ENCODE measurements at regions not wholly inside any gene's neighbourhood (a gene's known extent, or its start where the extent isn't known, plus 50 kb on each side); places are given as distances from the start of the nearest gene placed in this dataset.

GRCh38 chr5:128838623-128839022 lies 126.7 kb upstream of the SLC27A6 start:
- TF ChIP-seq POLR2AphosphoS5 (IDR thresholded peaks at IDR 0.05) (no peak), POLR2A (IDR thresholded peaks at IDR 0.05) (no peak), EP300 (IDR thresholded peaks at IDR 0.05) (no peak), CTCF (IDR thresholded peaks at IDR 0.05) (no peak)
- no peak for DNase-seq
- no peaks in the 10 kb centered on the region for H3K36me3 ChIP-seq
- intact Hi-C loops (cut with DNase I) = no loop called here
- H3K9me3 ChIP-seq = no peaks in the 10 kb centered on the region
- H3K4me1 ChIP-seq = no peaks in the 10 kb centered on the region
- H3K27me3 ChIP-seq = no peaks in the 10 kb centered on the region
- no peak overlapping the region for H3K27ac ChIP-seq
- H3K4me3 ChIP-seq = no peak overlapping the region

- Histone ChIP-seq H3K4me3 (no peak overlapping the region), H3K27ac (no peak overlapping the region), H3K9me3 (no peaks in the 10 kb centered on the region), H3K27me3 (no peaks in the 10 kb centered on the region), H3K4me1 (no peaks in the 10 kb centered on the region), H3K36me3 (no peaks in the 10 kb centered on the region)
- intact Hi-C loops (cut with DNase I) = loop anchor here (2.0 kb wide), 1 partner anchor 627 kb away; no protein-coding TSS in a partner anchor
- DNase-seq = no peak
- TF ChIP-seq POLR2AphosphoS5 (IDR thresholded peaks at IDR 0.05) (no peak), CTCF (IDR thresholded peaks at IDR 0.05) (no peak), POLR2A (IDR thresholded peaks at IDR 0.05) (no peak), EP300 (IDR thresholded peaks at IDR 0.05) (no peak)
These were observed 123.0 kb upstream of the SLC27A6 start for GRCh38 chr5:128842241-128842640.

- H3K36me3 ChIP-seq = no peaks in the 10 kb centered on the region
- intact Hi-C loops (cut with DNase I) = no loop called here
- no peak for DNase-seq
These were observed 120.8 kb upstream of the SLC27A6 start for GRCh38 chr5:128844354-128844923.

GRCh38 chr5:128850049-128850448 lies 115.2 kb upstream of the SLC27A6 start:
- TF ChIP-seq POLR2AphosphoS5 (IDR thresholded peaks at IDR 0.05) (no peak), POLR2A (IDR thresholded peaks at IDR 0.05) (no peak), EP300 (IDR thresholded peaks at IDR 0.05) (no peak), CTCF (IDR thresholded peaks at IDR 0.05) (no peak)
- no peaks in the 10 kb centered on the region for H3K4me1 ChIP-seq

More at GRCh38 chr5:128844354-128844923, 120.8 kb upstream of the SLC27A6 start:
- H3K27ac ChIP-seq = no peak overlapping the region
- H3K4me3 ChIP-seq = no peak overlapping the region
- TF ChIP-seq POLR2A (IDR thresholded peaks at IDR 0.05) = no peak
- peak in 1 of 4 experiments; percentile 22 for TF ChIP-seq CTCF (IDR thresholded peaks at IDR 0.05)
- no peak for TF ChIP-seq EP300 (IDR thresholded peaks at IDR 0.05)
- TF ChIP-seq POLR2AphosphoS5 (IDR thresholded peaks at IDR 0.05) = no peak
- no peaks in the 10 kb centered on the region for H3K27me3 ChIP-seq
- 13 to 28% methylated on average over 2 of the region's 2 CpGs for WGBS, 2 donors
- no peaks in the 10 kb centered on the region for H3K4me1 ChIP-seq
- peaks cover 0 to 4% (median 2%) of the 10 kb centered on the region in 4 donors for H3K9me3 ChIP-seq

GRCh38 chr5:128854931-128855330 lies 110.4 kb upstream of the SLC27A6 start:
- no peak for DNase-seq
- 76 to 86% methylated on average over 1 of the region's 1 CpG for WGBS, 2 donors
- H3K4me1 ChIP-seq = no peaks in the 10 kb centered on the region
- H3K27me3 ChIP-seq = no peaks in the 10 kb centered on the region
- H3K4me3 ChIP-seq = no peak overlapping the region
- H3K27ac ChIP-seq = no peak overlapping the region
- TF ChIP-seq EP300 (IDR thresholded peaks at IDR 0.05) = no peak
- no peak for TF ChIP-seq POLR2A (IDR thresholded peaks at IDR 0.05)
- no peak for TF ChIP-seq POLR2AphosphoS5 (IDR thresholded peaks at IDR 0.05)
- no peak for TF ChIP-seq CTCF (IDR thresholded peaks at IDR 0.05)
- intact Hi-C loops (cut with DNase I) = no loop called here
- no peaks in the 10 kb centered on the region for H3K36me3 ChIP-seq
- no peaks in the 10 kb centered on the region for H3K9me3 ChIP-seq

More at GRCh38 chr5:128850049-128850448, 115.2 kb upstream of the SLC27A6 start:
- H3K27ac ChIP-seq = no peak overlapping the region
- intact Hi-C loops (cut with DNase I) = no loop called here
- no peak overlapping the region for H3K4me3 ChIP-seq
- no peak for DNase-seq
- H3K36me3 ChIP-seq = no peaks in the 10 kb centered on the region
- peaks cover 0 to 4% (median 2%) of the 10 kb centered on the region in 4 donors for H3K9me3 ChIP-seq
- no peaks in the 10 kb centered on the region for H3K27me3 ChIP-seq
